Effector CD8-positive, alpha-beta T cell (primary cell): ENCODE measurements at regions not wholly inside any gene's neighbourhood (a gene's known extent, or its start where the extent isn't known, plus 50 kb on each side); places are given as distances from the start of the nearest gene placed in this dataset.

Experiments used
- DNase-seq: peaks from one replicate; lab custom pipeline; 2025; lab: John Stamatoyannopoulos, UW

GRCh38 chr2:83565181-83565580, 893.9 kb downstream of the SUCLG1 start:
- no peak for DNase-seq

GRCh38 chr2:83561592-83561991, 897.5 kb downstream of the SUCLG1 start:
- no peak for DNase-seq

GRCh38 chr2:83536556-83536955, 922.5 kb downstream of the SUCLG1 start:
- no peak for DNase-seq

GRCh38 chr2:83534416-83534815, 924.7 kb downstream of the SUCLG1 start:
- no peak for DNase-seq

GRCh38 chr2:83531206-83531826, 927.8 kb downstream of the SUCLG1 start:
- no peak for DNase-seq

GRCh38 chr2:83528767-83529166, 930.3 kb downstream of the SUCLG1 start:
- no peak for DNase-seq

- no peak for DNase-seq
Measured at GRCh38 chr2:83522891-83523493, 936.1 kb downstream of the SUCLG1 start.

- DNase-seq: no peak
Measured at GRCh38 chr2:83517727-83518368, 941.2 kb downstream of the SUCLG1 start.

- DNase-seq: no peak
Measured at GRCh38 chr2:83516503-83516902, 942.6 kb downstream of the SUCLG1 start.

- no peak for DNase-seq
Measured at GRCh38 chr2:83487451-83487850, 971.6 kb downstream of the SUCLG1 start.

GRCh38 chr2:83481436-83481835, 977.6 kb downstream of the SUCLG1 start:
- no peak for DNase-seq

GRCh38 chr2:83478037-83478436, 981.0 kb downstream of the SUCLG1 start:
- no peak for DNase-seq

- DNase-seq: no peak
Measured at GRCh38 chr2:83475371-83475770, 983.7 kb downstream of the SUCLG1 start.

- DNase-seq: no peak
Measured at GRCh38 chr2:83471655-83472054, 987.4 kb downstream of the SUCLG1 start.

- DNase-seq: no peak
Measured at GRCh38 chr2:83470928-83471327, 988.2 kb downstream of the SUCLG1 start.

GRCh38 chr2:83464444-83464843, 994.6 kb downstream of the SUCLG1 start:
- no peak for DNase-seq

GRCh38 chr2:83462881-83463280, 996.2 kb downstream of the SUCLG1 start:
- no peak for DNase-seq

- no peak for DNase-seq
Measured at GRCh38 chr2:83461135-83461534, 997.9 kb downstream of the SUCLG1 start.

- DNase-seq: no peak
Measured at GRCh38 chr2:83459456-83459855, 999.6 kb downstream of the SUCLG1 start.

GRCh38 chr2:83435989-83436388, 1023.1 kb downstream of the SUCLG1 start:
- no peak for DNase-seq

- no peak for DNase-seq
Measured at GRCh38 chr2:83420993-83421392, 1038.1 kb downstream of the SUCLG1 start.

GRCh38 chr2:83394134-83394904, 1064.8 kb downstream of the SUCLG1 start:
- no peak for DNase-seq

GRCh38 chr2:83388804-83389203, 1070.3 kb downstream of the SUCLG1 start:
- no peak for DNase-seq
